ENCODE measurements at regions not wholly inside any gene's neighbourhood (a gene's known extent, or its start where the extent isn't known, plus 50 kb on each side); places are given as distances from the start of the nearest gene placed in this dataset.

GRCh38 chr6:130771741-130772140 is 55.5 kb upstream of the SMLR1 start:
- no peaks in the 10 kb centered on the region for H3K27me3 ChIP-seq
- no peak overlapping the region for H3K27ac Mint-ChIP-seq
- no peak overlapping the region for H3K4me3 Mint-ChIP-seq
- peaks cover 6% of the 10 kb centered on the region for H3K4me1 Mint-ChIP-seq
- H3K9ac ChIP-seq, result no peak overlapping the region
- no peak for TF ChIP-seq CTCF (IDR thresholded peaks at IDR 0.05)
- TF ChIP-seq EZH2phosphoT487 (IDR thresholded peaks at IDR 0.05), result no peak
- TF ChIP-seq EZH2 (IDR thresholded peaks at IDR 0.05), result no peak
- H4K20me1 ChIP-seq (ENCODE audit: low read depth), result no peaks in the 10 kb centered on the region
- H3K4me1 ChIP-seq, result peaks cover 6% of the 10 kb centered on the region
- no peaks in the 10 kb centered on the region for H3K36me3 ChIP-seq
- no peaks in the 10 kb centered on the region for H3K36me3 Mint-ChIP-seq
- no peaks in the 10 kb centered on the region for H3K9me3 Mint-ChIP-seq
- no peak overlapping the region for H3K27ac ChIP-seq
- H3K27me3 Mint-ChIP-seq (ENCODE audit: insufficient read depth, low read depth), result peaks cover 3% of the 10 kb centered on the region
- no peak overlapping the region for H3K4me3 ChIP-seq
- no peaks in the 10 kb centered on the region for H3F3A ChIP-seq (ENCODE audit: low read depth)
- H3K4me2 ChIP-seq, result no peak overlapping the region
- no peak overlapping the region for H2AFZ ChIP-seq (replicated peaks)
- no peaks in the 10 kb centered on the region for H3K9me3 ChIP-seq (ENCODE audit: low read depth)
- no peaks in the 10 kb centered on the region for H3K79me2 ChIP-seq (ENCODE audit: low read depth)
- no peak for DNase-seq (ENCODE audit: low spot score)

GRCh38 chr6:130773860-130774259 is 53.3 kb upstream of the SMLR1 start:
- TF ChIP-seq CTCF (IDR thresholded peaks at IDR 0.05) (no peak), EZH2 (IDR thresholded peaks at IDR 0.05) (no peak), EZH2phosphoT487 (IDR thresholded peaks at IDR 0.05) (no peak)
- H3K4me1 Mint-ChIP-seq, result peaks cover 6% of the 10 kb centered on the region
- peaks cover 6% of the 10 kb centered on the region for H3K4me1 ChIP-seq
- peaks cover 3% of the 10 kb centered on the region for H3K27me3 Mint-ChIP-seq (ENCODE audit: insufficient read depth, low read depth)
- H3K27ac Mint-ChIP-seq, result no peak overlapping the region
- DNase-seq (ENCODE audit: low spot score), result no peak
- no peak overlapping the region for H2AFZ ChIP-seq (replicated peaks)
- no peaks in the 10 kb centered on the region for H3K9me3 ChIP-seq (ENCODE audit: low read depth)
- no peaks in the 10 kb centered on the region for H3F3A ChIP-seq (ENCODE audit: low read depth)
- H3K4me3 Mint-ChIP-seq, result no peak overlapping the region
- no peak overlapping the region for H3K9ac ChIP-seq
- H3K36me3 Mint-ChIP-seq, result no peaks in the 10 kb centered on the region
- no peaks in the 10 kb centered on the region for H3K27me3 ChIP-seq
- no peak overlapping the region for H3K4me3 ChIP-seq
- no peaks in the 10 kb centered on the region for H3K36me3 ChIP-seq
- H4K20me1 ChIP-seq (ENCODE audit: low read depth), result no peaks in the 10 kb centered on the region
- H3K9me3 Mint-ChIP-seq, result no peaks in the 10 kb centered on the region
- no peak overlapping the region for H3K27ac ChIP-seq
- no peaks in the 10 kb centered on the region for H3K79me2 ChIP-seq (ENCODE audit: low read depth)
- H3K4me2 ChIP-seq, result no peak overlapping the region

DNA sequence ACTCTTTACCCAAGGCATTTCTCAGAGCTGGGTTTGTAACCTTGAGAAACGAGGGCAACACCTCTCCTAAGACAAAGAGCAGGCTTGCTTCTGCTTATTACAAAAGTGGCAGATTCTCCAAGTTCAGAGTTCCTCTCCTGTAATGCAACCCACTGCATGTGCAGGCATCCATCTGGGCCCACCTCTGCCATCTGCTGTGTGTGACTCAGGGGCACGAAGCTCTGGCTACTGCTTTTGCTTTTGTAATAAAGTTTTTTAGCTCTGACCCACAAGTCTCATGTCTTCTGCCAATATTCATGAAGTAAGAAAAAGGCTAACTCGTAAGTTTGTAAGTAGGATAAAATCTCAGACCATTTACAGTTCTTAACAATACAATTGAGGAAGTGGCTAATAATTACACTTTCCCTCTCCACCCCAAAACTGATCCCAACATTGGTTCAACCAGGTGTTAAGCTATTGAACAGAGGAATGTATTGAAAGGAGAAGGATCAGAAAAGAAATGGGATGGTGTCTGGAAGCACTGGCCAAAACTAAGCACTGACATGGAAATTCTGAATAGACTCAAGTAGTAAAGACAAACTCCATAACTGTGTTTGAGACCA is 51.7 kb upstream of the SMLR1 start:
- Histone ChIP-seq H3K4me2 (no peak overlapping the region), H3K4me3 (no peak overlapping the region), H2AFZ (replicated peaks) (no peak overlapping the region), H3K4me1 (no peaks in the 10 kb centered on the region), H3K27ac (no peak overlapping the region), H3K79me2 (ENCODE audit: low read depth) (no peaks in the 10 kb centered on the region), H4K20me1 (ENCODE audit: low read depth) (no peaks in the 10 kb centered on the region), H3K27me3 (no peaks in the 10 kb centered on the region), H3F3A (ENCODE audit: low read depth) (no peaks in the 10 kb centered on the region), H3K9ac (no peak overlapping the region), H3K9me3 (ENCODE audit: low read depth) (no peaks in the 10 kb centered on the region), H3K36me3 (no peaks in the 10 kb centered on the region)
- Mint-ChIP-seq H3K4me3 (no peak overlapping the region), H3K4me1 (peaks cover 2% of the 10 kb centered on the region), H3K36me3 (no peaks in the 10 kb centered on the region), H3K27me3 (ENCODE audit: insufficient read depth, low read depth) (peaks cover 1% of the 10 kb centered on the region), H3K27ac (no peak overlapping the region), H3K9me3 (peaks cover 2% of the 10 kb centered on the region)
- no peak for DNase-seq (ENCODE audit: low spot score)
- no peak for TF ChIP-seq CTCF (IDR thresholded peaks at IDR 0.05)
